ENCODE measurements at regions not wholly inside any gene's neighbourhood (a gene's known extent, or its start where the extent isn't known, plus 50 kb on each side); places are given as distances from the start of the nearest gene placed in this dataset.

GRCh38 chr7:68321776-68322496, 1276.3 kb upstream of the AUTS2 start:
- DNase-seq (ENCODE audit: low spot score): no peak
- H3K27ac ChIP-seq: no peak overlapping the region
- H3K9me3 ChIP-seq: no peaks in the 10 kb centered on the region
- H3K4me1 ChIP-seq (replicated peaks): peaks cover 5% of the 10 kb centered on the region
- no peaks in the 10 kb centered on the region for H3K27me3 ChIP-seq (replicated peaks; ENCODE audit: insufficient read depth)
- TF ChIP-seq POLR2A (IDR thresholded peaks at IDR 0.05) (no peak), CTCF (IDR thresholded peaks at IDR 0.05) (no peak)
- 30% methylated on average over 5 of the region's 5 CpGs for WGBS
- intact Hi-C loops (cut with DNase I): no loop called here
- no peaks in the 10 kb centered on the region for H3K36me3 ChIP-seq
- no peak overlapping the region for H3K4me3 ChIP-seq

- WGBS: 85% methylated on average over 6 of the region's 6 CpGs
- H3K27ac ChIP-seq: no peak overlapping the region
- intact Hi-C loops (cut with DNase I): no loop called here
- no peaks in the 10 kb centered on the region for H3K27me3 ChIP-seq (replicated peaks; ENCODE audit: insufficient read depth)
- H3K4me1 ChIP-seq (replicated peaks): peaks cover 5% of the 10 kb centered on the region
- DNase-seq (ENCODE audit: low spot score): no peak
- H3K36me3 ChIP-seq: no peaks in the 10 kb centered on the region
- no peaks in the 10 kb centered on the region for H3K9me3 ChIP-seq
- H3K4me3 ChIP-seq: no peak overlapping the region
- TF ChIP-seq CTCF (IDR thresholded peaks at IDR 0.05): no peak
- TF ChIP-seq POLR2A (IDR thresholded peaks at IDR 0.05): no peak
- no peak for TF ChIP-seq POLR2AphosphoS5 (IDR thresholded peaks at IDR 0.05)
These were observed 1273.7 kb upstream of the AUTS2 start for GRCh38 chr7:68324621-68325020.

GRCh38 chr7:68334216-68334615, 1264.1 kb upstream of the AUTS2 start:
- DNase-seq (ENCODE audit: low spot score): no peak
- no peaks in the 10 kb centered on the region for H3K4me1 ChIP-seq (replicated peaks)
- H3K27ac ChIP-seq: no peak overlapping the region
- no peak overlapping the region for H3K4me3 ChIP-seq
- no peaks in the 10 kb centered on the region for H3K27me3 ChIP-seq (replicated peaks; ENCODE audit: insufficient read depth)
- no peaks in the 10 kb centered on the region for H3K9me3 ChIP-seq
- intact Hi-C loops (cut with DNase I): no loop called here
- no peaks in the 10 kb centered on the region for H3K36me3 ChIP-seq
- 99% methylated on average over 3 of the region's 3 CpGs for WGBS
- no peak for TF ChIP-seq CTCF (IDR thresholded peaks at IDR 0.05)
- no peak for TF ChIP-seq POLR2AphosphoS5 (IDR thresholded peaks at IDR 0.05)
- TF ChIP-seq POLR2A (IDR thresholded peaks at IDR 0.05): no peak

- intact Hi-C loops (cut with DNase I): no loop called here
- H3K4me1 ChIP-seq (replicated peaks): no peaks in the 10 kb centered on the region
- no peak overlapping the region for H3K27ac ChIP-seq
- H3K4me3 ChIP-seq: no peak overlapping the region
- 80% methylated on average over 9 of the region's 9 CpGs for WGBS
- no peaks in the 10 kb centered on the region for H3K36me3 ChIP-seq
- DNase-seq (ENCODE audit: low spot score): peak; percentile 7
- H3K9me3 ChIP-seq: no peaks in the 10 kb centered on the region
- peak; percentile 30 for TF ChIP-seq POLR2AphosphoS5 (IDR thresholded peaks at IDR 0.05)
- TF ChIP-seq CTCF (IDR thresholded peaks at IDR 0.05): no peak
- H3K27me3 ChIP-seq (replicated peaks; ENCODE audit: insufficient read depth): no peaks in the 10 kb centered on the region
These were observed 1263.5 kb upstream of the AUTS2 start for GRCh38 chr7:68334636-68335272.

- Histone ChIP-seq H3K4me3 (no peak overlapping the region), H3K36me3 (no peaks in the 10 kb centered on the region), H3K9me3 (no peaks in the 10 kb centered on the region), H3K4me1 (replicated peaks) (no peaks in the 10 kb centered on the region), H3K27ac (no peak overlapping the region), H3K27me3 (replicated peaks; ENCODE audit: insufficient read depth) (no peaks in the 10 kb centered on the region)
- no peak for TF ChIP-seq POLR2AphosphoS5 (IDR thresholded peaks at IDR 0.05)
- TF ChIP-seq CTCF (IDR thresholded peaks at IDR 0.05): no peak
- WGBS: 60% methylated on average over 8 of the region's 8 CpGs
- no peak for DNase-seq (ENCODE audit: low spot score)
- intact Hi-C loops (cut with DNase I): no loop called here
These were observed 1261.7 kb upstream of the AUTS2 start for GRCh38 chr7:68336594-68336993.
